ENCODE measurements at regions not wholly inside any gene's neighbourhood (a gene's known extent, or its start where the extent isn't known, plus 50 kb on each side); places are given as distances from the start of the nearest gene placed in this dataset.
"Not testable (repeated sequence)": the region's sequence is repeated elsewhere in the genome, so short reads cannot be mapped to it uniquely, and the experiment has no call there.

DNA sequence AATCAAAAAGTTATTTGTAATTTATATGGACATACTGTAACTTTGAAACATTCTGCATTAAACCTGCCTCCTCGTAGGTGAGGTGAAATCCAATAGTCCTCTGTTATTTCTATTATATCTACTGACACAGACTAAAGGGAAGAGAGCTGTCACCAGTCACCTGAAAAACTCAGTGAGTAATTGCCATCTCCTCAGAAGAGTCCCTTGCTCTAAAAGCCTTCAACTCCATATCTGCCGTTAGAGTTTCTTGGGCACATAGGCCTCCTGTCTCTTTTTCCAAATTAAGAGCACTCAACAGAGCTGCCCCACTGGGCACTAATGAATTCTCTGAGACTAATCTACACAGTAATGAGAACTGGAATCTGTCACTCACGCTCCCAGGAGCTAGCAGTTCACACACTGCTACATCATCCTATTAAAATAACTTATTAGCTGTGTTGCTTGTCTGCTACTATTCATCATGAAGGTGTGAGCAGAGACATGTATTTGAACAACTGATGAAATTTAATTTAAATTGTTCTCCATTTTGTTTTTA lies 67.3 kb upstream of the VCAN start:
- no peak overlapping the region for H3K4me3 ChIP-seq (replicated peaks in 1 of 2; ENCODE audit: low read depth in 2 of 2, low read length in 2 of 2)
- TF ChIP-seq, protein P1, sequence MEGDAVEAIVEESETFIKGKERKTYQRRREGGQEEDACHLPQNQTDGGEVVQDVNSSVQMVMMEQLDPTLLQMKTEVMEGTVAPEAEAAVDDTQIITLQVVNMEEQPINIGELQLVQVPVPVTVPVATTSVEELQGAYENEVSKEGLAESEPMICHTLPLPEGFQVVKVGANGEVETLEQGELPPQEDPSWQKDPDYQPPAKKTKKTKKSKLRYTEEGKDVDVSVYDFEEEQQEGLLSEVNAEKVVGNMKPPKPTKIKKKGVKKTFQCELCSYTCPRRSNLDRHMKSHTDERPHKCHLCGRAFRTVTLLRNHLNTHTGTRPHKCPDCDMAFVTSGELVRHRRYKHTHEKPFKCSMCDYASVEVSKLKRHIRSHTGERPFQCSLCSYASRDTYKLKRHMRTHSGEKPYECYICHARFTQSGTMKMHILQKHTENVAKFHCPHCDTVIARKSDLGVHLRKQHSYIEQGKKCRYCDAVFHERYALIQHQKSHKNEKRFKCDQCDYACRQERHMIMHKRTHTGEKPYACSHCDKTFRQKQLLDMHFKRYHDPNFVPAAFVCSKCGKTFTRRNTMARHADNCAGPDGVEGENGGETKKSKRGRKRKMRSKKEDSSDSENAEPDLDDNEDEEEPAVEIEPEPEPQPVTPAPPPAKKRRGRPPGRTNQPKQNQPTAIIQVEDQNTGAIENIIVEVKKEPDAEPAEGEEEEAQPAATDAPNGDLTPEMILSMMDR (IDR thresholded peaks at IDR 0.05; ENCODE audit: low read depth, low read length) = no peak
- no peak for DNase-seq (ENCODE audit: low read depth in 2 of 2)

DNA sequence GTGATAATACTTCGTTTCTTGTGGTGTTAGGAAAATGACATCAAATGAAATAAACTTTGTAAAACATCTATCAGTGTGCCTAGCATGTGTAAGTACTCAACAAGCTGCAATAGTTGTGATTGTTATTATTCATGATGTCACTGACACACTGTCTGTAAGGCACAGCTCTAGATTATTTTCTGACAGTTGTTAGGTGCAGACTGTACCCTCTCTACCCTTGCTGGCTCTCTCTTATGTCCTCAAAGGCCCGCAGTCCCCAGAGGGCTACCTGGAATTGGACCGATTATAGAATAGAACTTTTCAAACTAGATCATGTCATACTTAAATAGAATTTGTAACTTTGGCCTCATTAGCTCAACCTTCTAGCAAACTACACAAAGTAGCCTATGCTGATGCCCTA lies 65.9 kb upstream of the VCAN start:
- no peak for DNase-seq (ENCODE audit: low read depth in 2 of 2)
- TF ChIP-seq, protein P1 (IDR thresholded peaks at IDR 0.05; ENCODE audit: low read depth, low read length) = no peak
- no peak overlapping the region for H3K4me3 ChIP-seq (replicated peaks in 1 of 2; ENCODE audit: low read depth in 2 of 2, low read length in 2 of 2)

DNA sequence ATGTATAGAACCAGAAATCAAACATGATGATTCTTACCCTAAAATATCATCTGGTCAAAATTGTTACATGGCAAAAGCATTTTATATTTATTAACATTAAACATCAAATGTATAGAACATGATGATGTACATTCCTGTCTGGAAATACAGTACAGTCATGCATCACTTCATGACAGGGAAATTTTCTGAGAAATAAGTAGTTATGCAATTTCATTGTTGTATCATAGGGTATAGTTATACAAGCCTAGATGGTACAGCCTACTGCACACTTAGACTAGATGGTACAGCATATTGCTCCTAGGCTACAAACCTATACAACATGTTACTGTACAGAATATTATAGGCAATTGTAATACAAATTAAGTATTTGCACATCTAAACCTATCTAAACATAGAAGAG lies 64.6 kb upstream of the VCAN start:
- TF ChIP-seq, protein P1 (IDR thresholded peaks at IDR 0.05; ENCODE audit: low read depth, low read length) = no peak
- DNase-seq (ENCODE audit: low read depth in 2 of 2) = peak in 1 of 2 donors; percentile 16
- H3K4me3 ChIP-seq (replicated peaks in 1 of 2; ENCODE audit: low read depth in 2 of 2, low read length in 2 of 2) = no peak overlapping the region

DNA sequence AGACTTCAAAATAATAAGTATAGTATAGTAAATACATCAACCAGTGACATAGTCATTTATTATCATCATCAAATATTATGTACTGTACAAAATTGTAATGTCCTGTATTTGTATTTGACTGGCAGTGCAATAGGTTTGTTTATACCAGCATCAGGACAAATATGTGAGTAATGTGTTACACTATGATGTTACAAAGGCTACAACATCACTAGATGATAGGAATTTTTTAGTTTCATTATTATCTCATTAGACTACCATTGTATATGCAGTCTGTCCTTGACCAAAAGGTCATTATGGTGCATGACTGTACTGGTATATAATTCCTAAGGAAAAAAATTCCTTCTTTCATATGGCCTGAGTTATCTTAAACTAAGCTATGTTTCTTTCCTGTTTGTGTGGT lies 63.6 kb upstream of the VCAN start:
- TF ChIP-seq, protein P1 (IDR thresholded peaks at IDR 0.05; ENCODE audit: low read depth, low read length) = no peak
- H3K4me3 ChIP-seq (replicated peaks in 1 of 2; ENCODE audit: low read depth in 2 of 2, low read length in 2 of 2) = no peak overlapping the region
- DNase-seq (ENCODE audit: low read depth in 2 of 2) = no peak

DNA sequence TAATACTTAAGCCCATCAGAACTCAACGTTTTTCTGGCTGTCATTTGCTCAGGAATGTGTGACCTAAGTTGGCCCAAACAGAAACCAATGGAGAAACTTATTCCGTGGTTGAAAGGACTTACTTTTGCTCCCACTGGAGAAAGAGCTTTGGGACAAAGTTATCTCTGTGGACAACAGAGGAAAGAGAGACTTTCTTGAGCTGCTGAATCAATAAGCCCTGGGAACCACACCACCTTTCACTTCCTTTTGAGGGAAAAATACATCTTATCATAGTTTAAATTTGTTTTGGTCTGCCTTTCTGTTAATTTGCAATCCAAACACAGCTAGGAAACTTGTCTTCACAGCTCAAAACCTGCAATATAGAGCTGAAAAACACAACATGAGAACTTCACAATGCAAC lies 62.8 kb upstream of the VCAN start:
- DNase-seq (ENCODE audit: low read depth in 2 of 2) = no peak
- TF ChIP-seq, protein P1 (IDR thresholded peaks at IDR 0.05; ENCODE audit: low read depth, low read length) = no peak
- no peak overlapping the region for H3K4me3 ChIP-seq (replicated peaks in 1 of 2; ENCODE audit: low read depth in 2 of 2, low read length in 2 of 2)

DNA sequence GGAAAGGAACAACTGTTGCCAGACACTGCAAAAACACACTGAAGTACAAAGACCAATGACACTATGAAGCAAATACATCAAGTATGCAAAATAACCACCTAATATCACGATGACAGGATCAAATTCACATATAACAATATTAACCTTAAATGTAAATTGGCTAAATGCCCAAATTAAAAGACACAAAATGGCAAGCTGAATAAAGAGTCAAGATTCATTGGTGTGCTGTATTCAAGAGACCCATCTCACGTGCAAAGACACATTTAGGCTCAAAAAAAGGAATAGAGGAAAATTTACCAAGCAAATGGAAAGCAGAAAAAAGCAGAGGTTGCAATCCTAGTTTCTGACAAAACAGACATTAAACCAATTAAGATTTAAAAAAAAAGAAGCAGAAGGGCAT lies 61.8 kb upstream of the VCAN start:
- not testable (repeated sequence) for H3K4me3 ChIP-seq (replicated peaks in 1 of 2; ENCODE audit: low read depth in 2 of 2, low read length in 2 of 2); DNase-seq (ENCODE audit: low read depth in 2 of 2)

DNA sequence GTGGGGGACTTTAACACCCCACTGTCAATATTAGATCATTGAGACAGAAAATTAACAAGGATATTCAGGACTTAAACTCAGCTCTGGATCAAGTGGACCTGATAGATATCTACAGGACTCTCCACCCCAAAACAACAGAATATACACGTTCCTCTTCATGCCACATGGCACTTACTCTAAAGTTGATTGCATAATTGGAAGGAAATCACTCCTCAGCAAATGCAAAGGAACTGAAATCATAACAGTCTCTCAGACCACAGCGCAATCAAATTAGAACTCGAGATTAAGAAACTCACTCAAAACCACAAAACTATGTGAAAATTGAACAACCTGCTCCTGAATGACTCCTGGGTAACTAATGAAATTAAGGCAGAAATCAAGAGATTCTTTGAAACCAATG lies 61.2 kb upstream of the VCAN start:
- DNase-seq (ENCODE audit: low read depth in 2 of 2); H3K4me3 ChIP-seq (replicated peaks in 1 of 2; ENCODE audit: low read depth in 2 of 2, low read length in 2 of 2): not testable (repeated sequence)

DNA sequence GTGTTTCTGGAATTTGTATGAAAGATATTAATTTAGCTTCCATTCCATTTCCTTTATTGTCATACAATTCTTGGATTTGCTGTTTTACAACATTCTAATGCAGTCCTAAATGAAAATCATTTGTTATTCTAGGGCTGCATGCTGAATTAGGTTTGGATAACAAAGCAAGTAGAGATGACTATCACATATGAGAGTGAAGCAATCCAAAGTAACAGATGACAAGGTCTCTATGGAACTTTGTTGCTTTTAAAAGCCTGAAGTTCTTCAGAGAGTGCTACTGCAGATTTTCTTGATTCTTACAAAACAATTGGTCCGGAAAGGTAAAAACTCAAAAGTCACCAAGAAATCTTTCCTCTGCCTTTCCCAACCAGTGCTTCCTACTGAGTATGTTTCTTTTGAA lies 56.9 kb upstream of the VCAN start:
- TF ChIP-seq, protein P1 (IDR thresholded peaks at IDR 0.05; ENCODE audit: low read depth, low read length) = no peak
- H3K4me3 ChIP-seq (replicated peaks in 1 of 2; ENCODE audit: low read depth in 2 of 2, low read length in 2 of 2) = no peak overlapping the region
- peak in 1 of 2 donors; percentile 41 for DNase-seq (ENCODE audit: low read depth in 2 of 2)
